H1 (cell line): ENCODE measurements at regions not wholly inside any gene's neighbourhood (a gene's known extent, or its start where the extent isn't known, plus 50 kb on each side); places are given as distances from the start of the nearest gene placed in this dataset.

Experiments
- CTCF ChIA-PET: fragments of 300-600 bp; sonication (Branson Sonifier 250); formaldehyde crosslinking; loops from one replicate; lab custom pipeline; 2021; ENCODE audit not compliant: partially characterized antibody; lab: Charles Lee
- POLR2A ChIA-PET: fragments of 300-600 bp; sonication (Branson Sonifier 250); formaldehyde crosslinking; loops from one replicate; lab custom pipeline; 2021; ENCODE audit warnings: inconsistent platforms; ENCODE audit not compliant: partially characterized antibody; lab: Charles Lee
- DNase-seq, 2 experiments: peaks; one replicate each; pipeline versions ENCODE4 v3.0.0 to v3.0.0-alpha.2; 2010 to 2022; ENCODE audit warnings: low spot score in 2 of 2, low read depth in 1 of 2, mixed read lengths in 1 of 2
- FAIRE-seq: peaks from 2 replicates; lab custom pipeline; 2011; peaks lifted over from hg19 to GRCh38; lab: Jason Lieb, UNC
- H2AFZ ChIP-seq: 2 replicates; pipeline ENCODE4 v1.8.1; 2012; ENCODE audit warnings: low read length, inconsistent platforms
- H2AK5ac ChIP-seq: 2 replicates; pipeline ENCODE4 v1.6.1; 2013; ENCODE audit warnings: low read depth, low read length
- H2BK120ac ChIP-seq: replicated peaks from 2 replicates; pipeline ENCODE3; 2013; ENCODE audit warnings: low read depth, low read length, inconsistent platforms
- H2BK12ac ChIP-seq: 2 replicates; pipeline ENCODE4 v1.6.1; 2013; ENCODE audit warnings: low read depth, low read length
- H2BK15ac ChIP-seq: 2 replicates; pipeline ENCODE4 v1.6.1; 2013; ENCODE audit warnings: low read length
- H2BK20ac ChIP-seq: 2 replicates; pipeline ENCODE4 v1.6.1; 2013; ENCODE audit warnings: low read length
- H2BK5ac ChIP-seq: 2 replicates; pipeline ENCODE4 v1.6.1; 2013; ENCODE audit warnings: low read depth, low read length
- H3K14ac ChIP-seq: 2 replicates; pipeline ENCODE4 v1.6.1; 2013; ENCODE audit warnings: inconsistent platforms; ENCODE audit not compliant: insufficient read length
- H3K18ac ChIP-seq: 2 replicates; pipeline ENCODE4 v1.6.1; 2013; ENCODE audit warnings: low read length; ENCODE audit errors: extremely low read depth
- H3K23ac ChIP-seq: 2 replicates; pipeline ENCODE4 v1.6.1; 2013; ENCODE audit warnings: inconsistent platforms; ENCODE audit not compliant: insufficient read length
- H3K23me2 ChIP-seq: 2 replicates; pipeline ENCODE4 v1.6.1; 2013; ENCODE audit warnings: low read depth, low read length
- H3K27ac ChIP-seq: 2 replicates; pipeline ENCODE4 v1.6.1; 2011; ENCODE audit warnings: low read depth, low read length, inconsistent platforms
- H3K27me3 ChIP-seq, 4 experiments: replicated peaks in 1 of 4; 1 replicate in 1 of 4; 2 replicates in 3 of 4; pipeline versions ENCODE4 v1.6.1 to v1.8.1; 2011 to 2013; ENCODE audit warnings: low read length in 3 of 4, mild to moderate bottlenecking in 3 of 4, inconsistent platforms in 2 of 4, mixed read lengths in 2 of 4, moderate library complexity in 1 of 4; ENCODE audit not compliant: control insufficient read depth in 3 of 4, insufficient read depth in 3 of 4; ENCODE audit errors: extremely low read depth in 1 of 4
- H3K36me3 ChIP-seq, 4 experiments: 2 replicates each; pipeline versions ENCODE4 v1.6.1 to v1.8.1; 2011 to 2013; ENCODE audit warnings: mild to moderate bottlenecking in 4 of 4, low read length in 3 of 4, moderate library complexity in 2 of 4, control low read depth in 1 of 4, inconsistent platforms in 1 of 4; ENCODE audit not compliant: insufficient read depth in 4 of 4, control insufficient read depth in 2 of 4
- H3K4ac ChIP-seq: replicated peaks from 2 replicates; pipeline ENCODE3; 2013; ENCODE audit warnings: low read length, low read depth, mixed read lengths, inconsistent platforms; ENCODE audit not compliant: insufficient read length
- H3K4me1 ChIP-seq, 4 experiments: replicated peaks in 1 of 4; 1 replicate in 1 of 4; 2 replicates in 3 of 4; pipeline versions ENCODE4 v1.6.1 to v1.8.1; 2011 to 2013; ENCODE audit warnings: low read length in 3 of 4, inconsistent platforms in 2 of 4, mixed read lengths in 1 of 4; ENCODE audit not compliant: insufficient read depth in 4 of 4, control insufficient read depth in 3 of 4
- H3K4me2 ChIP-seq, 2 experiments: 2 replicates each; pipeline versions ENCODE4 v1.6.1 to v1.8.1; 2011 to 2013; ENCODE audit warnings: low read depth in 2 of 2, low read length in 2 of 2, control low read depth in 1 of 2, inconsistent platforms in 1 of 2, mild to moderate bottlenecking in 1 of 2; ENCODE audit not compliant: insufficient read depth in 1 of 2
- H3K4me3 ChIP-seq, 4 experiments: fragments of 200-600, 300-600 bp in 1 of 4; sonication (generic), shearing (Covaris generic), sonication (Bioruptor Twin) in 1 of 4; 2 replicates each; pipeline versions ENCODE4 v1.5.1 to v1.8.1; 2011 to 2016; ENCODE audit warnings: low read length in 4 of 4, low read depth in 3 of 4, control low read depth in 2 of 4, inconsistent platforms in 2 of 4, mild to moderate bottlenecking in 2 of 4, mixed read lengths in 1 of 4, moderate library complexity in 1 of 4; ENCODE audit not compliant: insufficient read depth in 2 of 4; ENCODE audit errors: extremely low read depth in 1 of 4
- H3K56ac ChIP-seq: replicated peaks from 2 replicates; pipeline ENCODE3; 2013; ENCODE audit warnings: low read depth, mild to moderate bottlenecking, mixed read lengths, low read length, inconsistent platforms; ENCODE audit not compliant: insufficient read length
- H3K79me1 ChIP-seq: 2 replicates; pipeline ENCODE4 v1.6.1; 2013; ENCODE audit warnings: low read depth, low read length, control low read depth
- H3K79me2 ChIP-seq, 2 experiments: 2 replicates each; pipeline versions ENCODE4 v1.6.1 to v1.8.1; 2012 to 2013; ENCODE audit warnings: low read length in 2 of 2, mild to moderate bottlenecking in 2 of 2, inconsistent platforms in 1 of 2; ENCODE audit not compliant: insufficient read depth in 2 of 2, control insufficient read depth in 1 of 2
- H3K9ac ChIP-seq, 4 experiments: replicated peaks in 1 of 4; 1 replicate in 1 of 4; 2 replicates in 3 of 4; pipeline versions ENCODE4 v1.6.1 to v1.8.1; 2011 to 2013; ENCODE audit warnings: low read depth in 3 of 4, low read length in 3 of 4, control low read depth in 2 of 4, mild to moderate bottlenecking in 2 of 4, moderate library complexity in 2 of 4, inconsistent platforms in 1 of 4; ENCODE audit errors: extremely low read depth in 1 of 4
- H3K9me3 ChIP-seq, 2 experiments: 2 replicates each; pipeline versions ENCODE4 v1.6.1 to v1.8.1; 2012 to 2013; ENCODE audit warnings: mild to moderate bottlenecking in 2 of 2, moderate library complexity in 2 of 2, control low read depth in 1 of 2, inconsistent platforms in 1 of 2, low read depth in 1 of 2, low read length in 1 of 2, mixed read lengths in 1 of 2; ENCODE audit not compliant: insufficient read depth in 2 of 2
- H4K20me1 ChIP-seq, 2 experiments: replicated peaks in 1 of 2; 2 replicates each; pipeline versions ENCODE3 to v1.8.1; 2011 to 2013; ENCODE audit warnings: inconsistent platforms in 2 of 2, low read length in 2 of 2, mild to moderate bottlenecking in 1 of 2; ENCODE audit not compliant: insufficient read depth in 2 of 2, control insufficient read depth in 1 of 2
- H4K5ac ChIP-seq: 2 replicates; pipeline ENCODE4 v1.6.1; 2013; ENCODE audit warnings: low read length, low read depth, mixed read lengths, inconsistent platforms; ENCODE audit not compliant: insufficient read length
- H4K8ac ChIP-seq: 2 replicates; pipeline ENCODE4 v1.8.0; 2013; ENCODE audit warnings: mild to moderate bottlenecking, moderate library complexity, low read length, inconsistent platforms; ENCODE audit not compliant: insufficient read depth; ENCODE audit errors: extremely low read depth
- H4K91ac ChIP-seq: replicated peaks from 2 replicates; pipeline ENCODE3; 2013; ENCODE audit warnings: low read length, mixed read lengths, inconsistent platforms; ENCODE audit not compliant: insufficient read length
- BRCA1 ChIP-seq: IDR thresholded peaks from 2 replicates; pipeline ENCODE4 v1.6.1; 2012; ENCODE audit warnings: low read depth, low read length, improper control_type of control experiment
- CTBP2 ChIP-seq: IDR thresholded peaks from 2 replicates; pipeline ENCODE4 v1.7.0; 2011; ENCODE audit warnings: borderline replicate concordance, mild to moderate bottlenecking, moderate library complexity, mixed read lengths, low read length; ENCODE audit not compliant: insufficient read depth, insufficient read length
- EGR1 ChIP-seq: IDR thresholded peaks from 2 replicates; pipeline ENCODE4 v1.6.1; 2011; ENCODE audit warnings: low read depth, low read length, borderline replicate concordance
- EP300 ChIP-seq, 2 experiments: IDR thresholded peaks; 1 replicate in 1 of 2; 2 replicates in 1 of 2; pipeline ENCODE4 v1.6.1; 2011 to 2012; ENCODE audit warnings: low read depth in 2 of 2, low read length in 2 of 2, mild to moderate bottlenecking in 2 of 2, borderline replicate concordance in 1 of 2, inconsistent platforms in 1 of 2, moderate library complexity in 1 of 2
- HDAC6 ChIP-seq: IDR thresholded peaks from one replicate; pipeline ENCODE4 v1.7.1; 2012; ENCODE audit warnings: low read depth, mild to moderate bottlenecking, inconsistent platforms, low read length, moderate library complexity
- RFX5 ChIP-seq: IDR thresholded peaks from 2 replicates; pipeline ENCODE4 v1.6.1; 2011; ENCODE audit warnings: low read depth, low read length, improper control_type of control experiment, borderline replicate concordance
- RXRA ChIP-seq: IDR thresholded peaks from 2 replicates; pipeline ENCODE4 v1.6.1; 2011; ENCODE audit warnings: low read depth, mild to moderate bottlenecking, low read length, moderate library complexity; ENCODE audit not compliant: insufficient read depth
- SP1 ChIP-seq: IDR thresholded peaks from 2 replicates; pipeline ENCODE4 v1.6.1; 2011; ENCODE audit warnings: low read depth, low read length
- SP4 ChIP-seq: IDR thresholded peaks from 2 replicates; pipeline ENCODE4 v1.6.1; 2012; ENCODE audit warnings: low read length, inconsistent platforms
- SRF ChIP-seq: IDR thresholded peaks from 2 replicates; pipeline ENCODE4 v1.6.1; 2011; ENCODE audit warnings: mild to moderate bottlenecking, low read depth, low read length, moderate library complexity
- TBP ChIP-seq: IDR thresholded peaks from 2 replicates; pipeline ENCODE4 v1.6.1; 2011; ENCODE audit warnings: low read depth, low read length, improper control_type of control experiment
- WGBS, 2 experiments: shearing (Covaris generic) in 1 of 2; methylation state at CpG; one replicate each; pipeline versions ENCODE4 v1.1.6 to v1.1.7; 2013 to 2015; ENCODE audit warnings: low lambda C conversion rate in 2 of 2, mixed read lengths in 2 of 2, inconsistent platforms in 1 of 2, low coverage in 1 of 2, missing lambda C conversion rate in 1 of 2; ENCODE audit not compliant: insufficient replicate concordance in 2 of 2, insufficient coverage in 1 of 2, insufficient read length in 1 of 2; ENCODE audit errors: extremely low coverage in 1 of 2, missing lambda C conversion rate in 1 of 2; 5-methylcytosine and 5-hydroxymethylcytosine counted together
- TF ChIP-seq, protein P1 (sequence below): IDR thresholded peaks from 2 replicates; pipeline ENCODE4 v1.6.1; 2012; ENCODE audit warnings: inconsistent platforms

GRCh38 chr6:156510242-156510641, 266.9 kb upstream of the ARID1B start:
- Histone ChIP-seq H2AK5ac (no peak overlapping the region), H2BK120ac (no peak overlapping the region), H4K91ac (no peak overlapping the region), H3K14ac (no peak overlapping the region), H3K4me3 (no peak overlapping the region), H3K27ac (no peak overlapping the region), H3K36me3 (no peaks in the 10 kb centered on the region), H4K20me1 (no peaks in the 10 kb centered on the region), H3K4me2 (no peak overlapping the region), H2AFZ (no peak overlapping the region), H3K79me1 (no peaks in the 10 kb centered on the region; the same call in 1 of the 2 replicates), H4K5ac (no peak overlapping the region), H3K23me2 (no peaks in the 10 kb centered on the region), H3K4me1 (no peaks in the 10 kb centered on the region), H3K79me2 (no peaks in the 10 kb centered on the region), H3K23ac (no peak overlapping the region), H3K4ac (no peak overlapping the region), H3K9ac (no peak overlapping the region), H2BK15ac (no peak overlapping the region), H3K18ac (no peak overlapping the region), H2BK12ac (no peak overlapping the region), H2BK5ac (no peak overlapping the region), H3K56ac (no peak overlapping the region), H3K27me3 (no peaks in the 10 kb centered on the region), H2BK20ac (no peak overlapping the region), H4K8ac (no peak overlapping the region), H3K9me3 (no peaks in the 10 kb centered on the region)
- FAIRE-seq (no peak), DNase-seq (no peak)
- WGBS, 2 experiments, result 89% methylated on average over 2 of the region's 2 CpGs; no CpG with 5 or more reads in 1 of the 2 experiments
- CTCF ChIA-PET, result interaction anchor here (0.8 to 1.1 kb wide), 3 partner anchors 13 to 150 kb away, joined by 3 read pairs; no protein-coding TSS in a partner anchor
- TF ChIP-seq EP300 (IDR thresholded peaks at IDR 0.05; ENCODE audit: borderline replicate concordance in 1 of 2, low read depth in 2 of 2, low read length in 2 of 2) (no peak), SP1 (no peak), RXRA (no peak), RFX5 (no peak), SRF (no peak), CTBP2 (no peak), BRCA1 (no peak), SP4 (no peak), EGR1 (no peak), TBP (no peak), HDAC6 (no peak)
- TF ChIP-seq, protein P1, sequence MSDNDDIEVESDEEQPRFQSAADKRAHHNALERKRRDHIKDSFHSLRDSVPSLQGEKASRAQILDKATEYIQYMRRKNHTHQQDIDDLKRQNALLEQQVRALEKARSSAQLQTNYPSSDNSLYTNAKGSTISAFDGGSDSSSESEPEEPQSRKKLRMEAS, result no peak
- POLR2A ChIA-PET, result no interaction called here
